ENCODE measurements at regions not wholly inside any gene's neighbourhood (a gene's known extent, or its start where the extent isn't known, plus 50 kb on each side); places are given as distances from the start of the nearest gene placed in this dataset.
A peak's percentile ranks its signal among the peaks of the same experiment; 100 is the strongest.

GRCh38 chr20:6664574-6664973 is 102.9 kb upstream of the BMP2 start (continued):
- no peak for TF ChIP-seq HIC1 (tag by site-specific recombination; IDR thresholded peaks at IDR 0.05)
- no peak for TF ChIP-seq SCRT1 (tag by site-specific recombination; IDR thresholded peaks at IDR 0.05; ENCODE audit: borderline replicate concordance)

GRCh38 chr20:6663751-6664388 is 103.6 kb upstream of the BMP2 start:
- TF ChIP-seq ZSCAN16 (tag by site-specific recombination; IDR thresholded peaks at IDR 0.05) (no peak), BCL11A (tag by site-specific recombination; IDR thresholded peaks at IDR 0.05; ENCODE audit: low read depth) (no peak), ZSCAN4 (tag by site-specific recombination; IDR thresholded peaks at IDR 0.05) (no peak), TRIM28 (IDR thresholded peaks at IDR 0.05; ENCODE audit: borderline replicate concordance, low read length) (peak; percentile 91), PRDM4 (tag by site-specific recombination; IDR thresholded peaks at IDR 0.05) (no peak), ZNF184 (tag by site-specific recombination; IDR thresholded peaks at IDR 0.05) (no peak), SETDB1 (IDR thresholded peaks at IDR 0.05; ENCODE audit: insufficient read length, low read length) (peak; percentile 92), ZBTB11 (tag by site-specific recombination; conservative IDR thresholded peaks at IDR 0.05; ENCODE audit: low read depth) (no peak), ZNF133 (tag by site-specific recombination; IDR thresholded peaks at IDR 0.05) (no peak), HOXC10 (CRISPR knock-in tag; IDR thresholded peaks at IDR 0.05) (no peak), ELK4 (IDR thresholded peaks at IDR 0.05; ENCODE audit: borderline replicate concordance, low read depth, low read length) (no peak), ZNF785 (tag by site-specific recombination; IDR thresholded peaks at IDR 0.05) (no peak), GLI4 (tag by site-specific recombination; IDR thresholded peaks at IDR 0.05) (no peak), HIC1 (tag by site-specific recombination; IDR thresholded peaks at IDR 0.05) (peak; percentile 29; the same call in 1 of the 2 replicates)
- POLR2A ChIA-PET: interaction anchor here (1.2 to 2.0 kb wide), 4 partner anchors 37 to 47 kb away, joined by 3 to 7 read pairs (median 6); no protein-coding TSS in a partner anchor
- CTCF ChIA-PET: interaction anchor here (0.6 to 1.2 kb wide), 4 partner anchors 29 to 101 kb away, joined by 4 to 6 read pairs (median 4); no protein-coding TSS in a partner anchor
- Histone ChIP-seq H3K9me3 (ENCODE audit: control insufficient read depth, insufficient read depth, low read depth, low read length) (no peaks in the 10 kb centered on the region), H3K4me1 (ENCODE audit: control insufficient read depth, insufficient read depth, low read length) (peaks cover 9% of the 10 kb centered on the region), H3K4me3 (ENCODE audit: low read depth, low read length) (no peak overlapping the region), H3K27ac (ENCODE audit: extremely low read depth, low read depth, low read length) (peak overlapping the region; percentile 34; the same call in 1 of the 2 replicates), H3K36me3 (ENCODE audit: control insufficient read depth in 2 of 2, insufficient read depth in 1 of 2, low read length in 2 of 2) (no peaks in the 10 kb centered on the region)
